ENCODE measurements at regions not wholly inside any gene's neighbourhood (a gene's known extent, or its start where the extent isn't known, plus 50 kb on each side); places are given as distances from the start of the nearest gene placed in this dataset.

GRCh38 chr15:95125803-95126202, 894.4 kb downstream of the MCTP2 start:
- TF ChIP-seq CTCF (IDR thresholded peaks at IDR 0.05): no peak
- Histone ChIP-seq H3K4me3 (no peak overlapping the region), H3K27me3 (no peaks in the 10 kb centered on the region), H3K4me1 (peaks cover 0 to 29% (median 6%) of the 10 kb centered on the region in 4 donors), H3K27ac (no peak overlapping the region), H3K36me3 (no peaks in the 10 kb centered on the region), H3K9me3 (no peaks in the 10 kb centered on the region)
- no peak for DNase-seq
- intact Hi-C loops (cut with DNase I; ENCODE audit: low total_unique reads): no loop called here

GRCh38 chr15:95127356-95127755, 896.0 kb downstream of the MCTP2 start:
- no peak for TF ChIP-seq CTCF (IDR thresholded peaks at IDR 0.05)
- DNase-seq: no peak
- intact Hi-C loops (cut with DNase I; ENCODE audit: low total_unique reads): no loop called here
- no peaks in the 10 kb centered on the region for H3K9me3 ChIP-seq
- no peaks in the 10 kb centered on the region for H3K27me3 ChIP-seq
- no peaks in the 10 kb centered on the region for H3K36me3 ChIP-seq
- H3K4me3 ChIP-seq: no peak overlapping the region
- H3K27ac ChIP-seq: peak overlapping the region; percentile 13 to 29
- peaks cover 0 to 43% (median 10%) of the 10 kb centered on the region in 4 donors for H3K4me1 ChIP-seq

- Histone ChIP-seq H3K4me1 (peaks cover 0 to 65% (median 10%) of the 10 kb centered on the region in 4 donors), H3K27ac (no peak overlapping the region), H3K36me3 (no peaks in the 10 kb centered on the region), H3K4me3 (no peak overlapping the region), H3K9me3 (no peaks in the 10 kb centered on the region), H3K27me3 (no peaks in the 10 kb centered on the region)
- no peak for DNase-seq
- intact Hi-C loops (cut with DNase I; ENCODE audit: low total_unique reads): no loop called here
- no peak for TF ChIP-seq CTCF (IDR thresholded peaks at IDR 0.05)
Observed at GRCh38 chr15:95129574-95129973, 898.2 kb downstream of the MCTP2 start.

GRCh38 chr15:95131131-95131556, 899.8 kb downstream of the MCTP2 start:
- no peaks in the 10 kb centered on the region for H3K9me3 ChIP-seq
- no peak overlapping the region for H3K4me3 ChIP-seq
- no peak overlapping the region for H3K27ac ChIP-seq
- DNase-seq: no peak
- TF ChIP-seq CTCF (IDR thresholded peaks at IDR 0.05): no peak
- intact Hi-C loops (cut with DNase I; ENCODE audit: low total_unique reads): no loop called here
- H3K36me3 ChIP-seq: no peaks in the 10 kb centered on the region
- peaks cover 0 to 72% (median 10%) of the 10 kb centered on the region in 4 donors for H3K4me1 ChIP-seq
- H3K27me3 ChIP-seq: no peaks in the 10 kb centered on the region

- no peak for DNase-seq
- TF ChIP-seq CTCF (IDR thresholded peaks at IDR 0.05): no peak
- H3K36me3 ChIP-seq: no peaks in the 10 kb centered on the region
- no peaks in the 10 kb centered on the region for H3K9me3 ChIP-seq
- no peaks in the 10 kb centered on the region for H3K27me3 ChIP-seq
- intact Hi-C loops (cut with DNase I; ENCODE audit: low total_unique reads): no loop called here
- no peak overlapping the region for H3K27ac ChIP-seq
- no peak overlapping the region for H3K4me3 ChIP-seq
- peaks cover 0 to 64% (median 6%) of the 10 kb centered on the region in 4 donors for H3K4me1 ChIP-seq
Observed at GRCh38 chr15:95132774-95133173, 901.4 kb downstream of the MCTP2 start.
